NCI-H146 (cell line): ENCODE measurements at regions not wholly inside any gene's neighbourhood (a gene's known extent, or its start where the extent isn't known, plus 50 kb on each side); places are given as distances from the start of the nearest gene placed in this dataset.
"Not testable (repeated sequence)": the region's sequence is repeated elsewhere in the genome, so short reads cannot be mapped to it uniquely, and the experiment has no call there.

Experiments used
- DNase-seq: peaks from one replicate; lab custom pipeline; 2025; lab: John Stamatoyannopoulos, UW

- DNase-seq, result no peak
Observed at GRCh38 chr5:2860101-2860500, 108.6 kb upstream of the IRX2 start.

GRCh38 chr5:2857837-2858236 is 106.4 kb upstream of the IRX2 start:
- DNase-seq, result no peak

DNA sequence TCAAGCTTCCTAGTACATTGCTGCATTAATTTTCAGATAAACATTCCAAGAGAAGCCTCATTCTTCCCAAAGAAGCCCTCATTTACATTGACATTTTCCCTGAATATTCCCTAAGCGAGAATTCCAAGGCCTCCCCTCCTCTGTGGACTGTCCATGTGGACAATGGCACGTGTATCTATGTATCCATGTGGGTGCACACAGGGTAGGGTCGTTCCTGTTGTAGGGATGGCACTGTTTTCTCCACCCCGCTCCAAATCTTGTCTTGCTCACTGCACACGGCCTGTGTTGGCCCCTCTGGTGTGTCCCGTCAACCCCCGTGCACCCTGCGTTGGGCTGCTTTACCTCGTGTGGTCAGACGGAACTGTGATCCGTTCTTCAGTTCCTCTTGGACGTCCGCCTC is 104.7 kb upstream of the IRX2 start:
- no peak for DNase-seq

DNA sequence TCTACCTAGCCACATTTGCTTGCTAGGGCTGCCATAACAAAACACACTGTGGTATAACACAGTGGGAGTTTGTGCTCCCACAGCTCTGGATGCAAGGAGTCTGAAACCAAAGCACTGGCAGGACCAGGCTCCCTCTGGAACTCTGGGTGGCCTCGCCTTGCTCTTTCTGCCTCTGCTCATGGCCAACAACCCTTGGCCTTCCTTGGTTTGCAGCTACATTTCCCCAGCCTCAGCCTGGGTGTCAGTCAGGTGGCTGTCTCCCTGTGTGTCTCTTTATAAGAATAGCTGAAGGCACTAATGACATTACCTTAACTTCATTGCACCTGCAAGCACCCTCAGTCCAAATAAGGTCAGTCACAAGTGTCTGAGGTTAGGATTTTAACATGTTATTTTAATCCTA is 101.0 kb upstream of the IRX2 start:
- no peak for DNase-seq

DNA sequence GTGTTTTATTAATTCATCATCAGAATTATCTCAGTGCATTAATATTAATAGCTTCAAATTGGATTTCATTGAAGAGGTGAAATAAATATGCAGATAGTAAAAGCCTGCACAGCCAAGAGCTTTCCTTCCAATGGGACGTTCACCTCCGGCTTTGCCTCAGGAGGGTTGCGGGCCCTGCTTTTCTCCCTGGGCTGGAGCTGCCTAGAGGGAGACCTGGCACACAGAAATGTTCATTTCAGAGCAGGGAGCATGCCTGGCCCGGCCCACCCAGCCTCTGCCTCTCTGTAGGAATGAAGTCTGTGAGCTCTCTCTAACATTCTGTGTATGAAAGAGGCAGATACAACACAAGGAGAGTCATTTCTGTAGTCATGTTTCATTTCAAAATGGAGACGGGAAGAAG is 100.4 kb upstream of the IRX2 start:
- DNase-seq, result no peak

GRCh38 chr5:2849429-2849828 is 98.0 kb upstream of the IRX2 start:
- no peak for DNase-seq

GRCh38 chr5:2848619-2849018 is 97.1 kb upstream of the IRX2 start:
- DNase-seq, result no peak

- no peak for DNase-seq
Observed at GRCh38 chr5:2847608-2848007, 96.1 kb upstream of the IRX2 start.

GRCh38 chr5:2841208-2841607 is 89.7 kb upstream of the IRX2 start:
- DNase-seq, result no peak

DNA sequence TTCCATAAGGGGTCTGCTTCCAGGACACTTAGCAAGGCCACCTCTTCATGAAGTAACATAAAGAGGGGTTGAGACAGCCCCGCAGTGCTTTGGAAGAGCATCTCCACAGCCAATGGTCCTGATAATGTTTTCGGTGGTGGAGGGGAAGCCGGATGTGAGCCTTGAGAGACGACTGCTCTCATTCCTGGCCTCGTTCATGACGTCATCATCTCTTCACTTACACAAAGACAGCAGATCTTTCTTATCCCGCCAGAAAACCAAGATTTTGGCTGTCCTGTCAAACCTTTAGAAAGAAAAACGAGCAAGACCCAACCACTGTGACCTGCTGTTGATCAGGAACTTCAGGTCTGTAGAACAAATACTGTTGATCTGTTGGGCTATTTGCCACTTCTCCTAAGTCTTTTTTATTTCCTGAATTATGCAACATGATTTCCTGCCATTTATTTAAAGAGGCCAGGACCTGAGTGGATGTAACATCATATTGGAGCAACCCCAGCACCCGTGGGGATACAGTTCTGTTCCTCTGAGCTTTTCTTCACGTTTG is 89.0 kb upstream of the IRX2 start:
- no peak for DNase-seq

DNA sequence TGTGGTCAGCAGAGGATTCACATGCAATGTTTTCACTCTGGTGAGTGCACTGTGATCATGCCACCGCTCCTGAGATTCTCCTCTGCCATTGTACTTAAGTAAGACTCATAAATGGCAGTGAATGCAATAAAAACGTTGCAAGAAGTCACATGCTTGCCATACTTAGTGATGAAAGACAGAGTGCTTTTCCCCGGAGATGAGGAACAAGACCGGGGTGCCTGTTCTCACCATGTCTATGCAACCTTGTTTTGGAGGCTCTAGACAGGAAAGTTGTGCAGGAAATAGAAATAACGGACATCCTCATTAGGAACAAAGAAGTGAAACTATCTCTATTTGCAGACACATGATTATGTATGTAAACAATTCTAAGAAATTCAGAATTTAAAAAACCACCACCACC is 84.7 kb upstream of the IRX2 start:
- DNase-seq, result no peak

GRCh38 chr5:2833556-2833955 is 82.1 kb upstream of the IRX2 start:
- DNase-seq, result no peak

GRCh38 chr5:2832394-2832793 is 80.9 kb upstream of the IRX2 start:
- DNase-seq, result no peak

GRCh38 chr5:2829239-2829638 is 77.8 kb upstream of the IRX2 start:
- no peak for DNase-seq

- DNase-seq, result no peak
Observed at GRCh38 chr5:2818936-2819335, 67.5 kb upstream of the IRX2 start.

GRCh38 chr5:2817031-2817603 is 65.6 kb upstream of the IRX2 start:
- no peak for DNase-seq

- no peak for DNase-seq
Observed at GRCh38 chr5:2813678-2814077, 62.2 kb upstream of the IRX2 start.

DNA sequence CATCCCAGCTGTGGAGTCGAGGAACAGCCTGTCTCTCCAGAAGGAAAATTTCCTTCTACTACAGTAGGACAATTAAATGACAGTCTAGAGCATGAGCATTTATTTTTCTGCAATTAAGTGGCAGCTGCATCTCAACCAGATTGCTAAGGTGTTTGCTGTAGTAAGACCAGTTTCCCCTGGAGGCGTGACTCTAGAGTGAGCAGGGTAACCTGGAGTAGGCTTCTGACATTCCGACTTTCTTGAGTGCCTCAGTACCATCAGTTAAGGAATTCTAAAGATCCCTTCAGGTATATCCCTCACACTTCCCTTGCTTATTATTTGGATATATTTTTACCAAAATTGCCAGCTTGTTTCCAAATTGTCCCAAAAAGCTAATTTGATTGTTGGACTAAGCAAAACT is 59.2 kb upstream of the IRX2 start:
- no peak for DNase-seq

DNA sequence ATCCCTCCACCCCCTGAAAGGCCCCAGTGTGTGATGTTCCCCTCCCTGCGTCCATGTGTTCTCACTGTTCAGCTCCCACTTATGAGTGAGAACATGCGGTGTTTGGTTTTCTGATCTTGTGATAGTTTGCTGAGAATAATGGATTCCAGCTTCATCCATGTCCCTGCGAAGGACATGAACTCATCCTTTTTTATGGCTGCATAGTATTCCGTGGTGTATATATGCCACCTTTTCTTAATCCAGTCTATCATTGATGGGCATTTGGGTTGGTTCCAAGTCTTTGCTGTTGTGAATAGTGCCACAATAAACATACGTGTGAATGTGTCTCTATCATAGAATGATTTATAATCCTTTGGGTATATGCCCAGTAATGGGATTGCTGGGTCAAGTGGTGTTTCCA is 55.8 kb upstream of the IRX2 start:
- not testable (repeated sequence) for DNase-seq

DNA sequence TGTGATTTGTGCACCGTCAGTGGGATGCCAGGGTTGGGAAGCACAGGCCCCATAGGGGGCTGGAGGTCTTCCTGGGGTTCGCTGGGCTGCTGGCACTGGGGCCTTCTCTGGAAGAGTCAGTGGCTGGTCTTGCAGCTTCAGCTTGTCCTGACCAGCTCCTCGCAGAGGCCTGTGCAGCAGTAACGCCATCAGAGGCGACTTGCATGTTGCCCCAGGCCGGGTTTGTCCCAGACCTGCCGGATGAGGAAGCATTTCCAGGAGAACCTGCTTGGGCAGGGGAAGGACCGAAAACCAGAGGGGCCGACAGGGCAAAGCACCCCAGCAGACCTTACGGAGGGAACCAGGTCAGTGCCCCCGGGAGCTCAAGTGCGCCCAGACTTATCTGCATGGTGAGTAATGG is 54.7 kb upstream of the IRX2 start:
- no peak for DNase-seq

- DNase-seq, result no peak
Observed at GRCh38 chr5:2805080-2805479, 53.6 kb upstream of the IRX2 start.

DNA sequence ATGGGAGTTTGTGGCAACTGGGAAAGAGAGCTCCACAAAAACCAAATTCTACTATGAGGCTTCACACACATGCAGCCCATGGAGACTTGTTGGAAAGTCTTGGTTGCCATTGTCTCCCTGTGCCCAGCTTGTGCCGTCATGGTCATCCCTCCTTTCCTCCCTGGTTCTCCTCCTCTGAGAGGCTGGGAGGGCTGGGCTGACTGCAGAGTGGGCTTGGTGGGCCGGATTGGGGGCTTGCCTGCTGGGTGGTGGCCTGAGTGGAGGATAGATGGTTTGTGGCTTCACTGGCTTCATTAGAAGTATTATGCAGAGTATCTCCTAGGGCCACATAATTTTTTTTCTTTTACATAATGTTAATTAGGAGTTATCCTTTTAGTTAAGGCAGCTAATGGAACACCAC is 52.3 kb upstream of the IRX2 start:
- DNase-seq, result no peak

- no peak for DNase-seq
Observed at GRCh38 chr5:2802693-2803365, 51.4 kb upstream of the IRX2 start.
